KMS-11 (cell line): ENCODE measurements at regions not wholly inside any gene's neighbourhood (a gene's known extent, or its start where the extent isn't known, plus 50 kb on each side); places are given as distances from the start of the nearest gene placed in this dataset.

ENCODE experiments used
- H2AFZ ChIP-seq: fragments of 200-600 bp; sonication (generic); 2 replicates; pipeline ENCODE4 v1.6.1; 2016; ENCODE audit warnings: antibody characterized with exemption, mixed run types, low read depth
- H3K27ac ChIP-seq: fragments of 200-600 bp; sonication (generic); 2 replicates; pipeline ENCODE4 v1.6.1; 2016; ENCODE audit warnings: mild to moderate bottlenecking, mixed run types
- H3K27me3 ChIP-seq: fragments of 200-600 bp; sonication (generic); 2 replicates; pipeline ENCODE4 v1.6.1; 2017; ENCODE audit warnings: mild to moderate bottlenecking, low read depth, mixed run types, moderate library complexity; ENCODE audit not compliant: insufficient read depth
- H3K36me3 ChIP-seq: fragments of 200-600 bp; sonication (generic); 2 replicates; pipeline ENCODE4 v1.6.1; 2017; ENCODE audit warnings: mild to moderate bottlenecking, mixed run types; ENCODE audit not compliant: insufficient read depth
- H3K4me1 ChIP-seq: fragments of 200-600 bp; sonication (generic); 2 replicates; pipeline ENCODE4 v1.6.1; 2016; ENCODE audit warnings: mild to moderate bottlenecking, low read depth, mixed run types; ENCODE audit not compliant: poor library complexity, severe bottlenecking
- H3K4me2 ChIP-seq: fragments of 200-600 bp; sonication (generic); 2 replicates; pipeline ENCODE4 v1.7.0; 2016; ENCODE audit warnings: mild to moderate bottlenecking, mixed run types
- H3K4me3 ChIP-seq: fragments of 200-600 bp; sonication (generic); IDR thresholded peaks from 2 replicates; pipeline ENCODE4 v1.6.1; 2017; ENCODE audit warnings: low read depth, low read length, mixed read lengths; ENCODE audit not compliant: insufficient read depth
- H3K79me2 ChIP-seq: fragments of 200-600 bp; sonication (generic); 2 replicates; pipeline ENCODE4 v1.6.1; 2016; ENCODE audit warnings: low read depth, mixed run types; ENCODE audit not compliant: insufficient read depth
- H3K9ac ChIP-seq: fragments of 200-600 bp; sonication (generic); 2 replicates; pipeline ENCODE4 v1.6.1; 2016; ENCODE audit warnings: mild to moderate bottlenecking, mixed run types
- H4K20me1 ChIP-seq: fragments of 200-600 bp; sonication (generic); 2 replicates; pipeline ENCODE4 v1.6.1; 2016; ENCODE audit warnings: mild to moderate bottlenecking, mixed run types; ENCODE audit not compliant: insufficient read depth
- TF ChIP-seq, protein P1 (sequence below): fragments of 200-600 bp; sonication (generic); conservative IDR thresholded peaks from 2 replicates; pipeline ENCODE4 v1.6.1; 2017; ENCODE audit warnings: low read depth, mild to moderate bottlenecking, antibody characterized with exemption, low read length, moderate library complexity, mixed read lengths

DNA sequence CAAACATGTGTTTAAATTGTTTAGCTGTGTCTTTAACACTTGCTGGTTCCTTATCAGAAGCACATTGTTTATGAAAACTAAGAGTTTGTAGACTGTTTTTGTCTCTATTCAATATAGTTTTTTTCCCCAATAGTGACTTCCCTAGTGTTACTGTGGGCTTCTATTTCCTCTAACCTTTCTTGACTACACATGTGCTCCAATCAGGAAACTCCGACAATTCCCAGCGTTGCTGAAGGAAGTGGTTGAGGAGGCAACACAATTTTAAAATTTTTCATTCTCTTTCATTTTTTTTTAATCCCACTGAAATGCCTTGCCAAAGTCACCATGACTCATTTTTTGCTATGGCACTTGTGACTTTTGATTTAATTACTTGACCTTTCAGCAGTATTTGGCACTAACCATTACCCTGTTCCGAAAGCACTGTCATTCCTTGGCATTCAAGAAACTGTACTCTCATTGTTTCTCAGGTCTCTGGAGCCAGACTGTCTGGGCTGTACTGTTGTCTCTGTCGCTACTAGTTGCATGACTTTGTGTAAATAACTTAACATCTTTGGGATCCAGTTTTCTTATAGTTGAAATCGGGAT, 67.6 kb upstream of the FREM3 start:
- Histone ChIP-seq H3K4me1 (no peaks in the 10 kb centered on the region), H4K20me1 (no peaks in the 10 kb centered on the region), H3K36me3 (no peaks in the 10 kb centered on the region), H3K9ac (no peak overlapping the region), H3K4me2 (no peak overlapping the region), H3K27ac (no peak overlapping the region), H3K4me3 (no peak overlapping the region), H2AFZ (no peak overlapping the region), H3K79me2 (no peaks in the 10 kb centered on the region), H3K27me3 (no peaks in the 10 kb centered on the region)
- TF ChIP-seq, protein P1, sequence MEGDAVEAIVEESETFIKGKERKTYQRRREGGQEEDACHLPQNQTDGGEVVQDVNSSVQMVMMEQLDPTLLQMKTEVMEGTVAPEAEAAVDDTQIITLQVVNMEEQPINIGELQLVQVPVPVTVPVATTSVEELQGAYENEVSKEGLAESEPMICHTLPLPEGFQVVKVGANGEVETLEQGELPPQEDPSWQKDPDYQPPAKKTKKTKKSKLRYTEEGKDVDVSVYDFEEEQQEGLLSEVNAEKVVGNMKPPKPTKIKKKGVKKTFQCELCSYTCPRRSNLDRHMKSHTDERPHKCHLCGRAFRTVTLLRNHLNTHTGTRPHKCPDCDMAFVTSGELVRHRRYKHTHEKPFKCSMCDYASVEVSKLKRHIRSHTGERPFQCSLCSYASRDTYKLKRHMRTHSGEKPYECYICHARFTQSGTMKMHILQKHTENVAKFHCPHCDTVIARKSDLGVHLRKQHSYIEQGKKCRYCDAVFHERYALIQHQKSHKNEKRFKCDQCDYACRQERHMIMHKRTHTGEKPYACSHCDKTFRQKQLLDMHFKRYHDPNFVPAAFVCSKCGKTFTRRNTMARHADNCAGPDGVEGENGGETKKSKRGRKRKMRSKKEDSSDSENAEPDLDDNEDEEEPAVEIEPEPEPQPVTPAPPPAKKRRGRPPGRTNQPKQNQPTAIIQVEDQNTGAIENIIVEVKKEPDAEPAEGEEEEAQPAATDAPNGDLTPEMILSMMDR, result no peak

DNA sequence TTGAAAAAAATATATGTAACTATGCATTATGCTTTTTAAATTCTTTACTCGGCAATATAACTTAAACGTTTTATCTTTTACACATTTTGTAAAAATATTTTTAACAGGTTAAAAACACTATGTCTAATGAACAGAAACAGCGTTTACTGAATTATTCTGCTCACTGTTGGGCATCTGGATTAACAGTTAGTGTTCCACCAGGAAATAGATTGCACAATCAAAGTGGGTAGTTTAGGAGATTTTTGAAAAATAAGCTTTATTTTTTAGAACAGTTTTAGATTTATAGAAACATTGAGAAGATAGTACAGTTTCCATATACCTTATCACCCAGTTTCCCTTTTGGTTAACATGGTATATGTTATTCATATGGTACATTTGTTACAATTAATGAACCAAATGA, 63.1 kb upstream of the FREM3 start:
- H3K4me3 ChIP-seq, result no peak overlapping the region
- H3K79me2 ChIP-seq, result no peaks in the 10 kb centered on the region
- no peaks in the 10 kb centered on the region for H4K20me1 ChIP-seq
- H3K4me2 ChIP-seq, result no peak overlapping the region
- no peak overlapping the region for H3K9ac ChIP-seq
- H3K36me3 ChIP-seq, result no peaks in the 10 kb centered on the region
- no peak overlapping the region for H2AFZ ChIP-seq
- H3K27me3 ChIP-seq, result no peaks in the 10 kb centered on the region
- TF ChIP-seq, protein P1, result no peak
- no peaks in the 10 kb centered on the region for H3K4me1 ChIP-seq
- no peak overlapping the region for H3K27ac ChIP-seq

DNA sequence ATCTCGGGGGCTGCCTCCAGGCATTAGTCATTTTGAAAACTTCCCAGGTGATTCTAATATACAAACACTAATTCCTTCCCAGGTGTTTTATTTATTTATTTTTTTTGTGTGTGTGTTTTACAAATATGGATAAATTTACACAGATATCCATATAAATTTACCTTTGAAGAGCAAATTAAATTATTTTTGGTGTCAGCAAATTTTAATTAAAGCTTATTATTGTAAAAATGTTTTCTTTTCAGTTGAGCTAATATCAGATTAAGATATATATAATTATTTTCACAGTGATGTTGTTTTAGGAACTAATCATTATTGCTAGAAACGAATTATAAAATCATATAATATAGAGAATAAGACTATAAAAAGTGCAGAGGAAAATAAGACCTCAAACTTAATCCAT, 62.0 kb upstream of the FREM3 start:
- Histone ChIP-seq H3K36me3 (no peaks in the 10 kb centered on the region), H2AFZ (no peak overlapping the region), H3K27me3 (no peaks in the 10 kb centered on the region), H3K4me2 (no peak overlapping the region), H3K27ac (no peak overlapping the region), H4K20me1 (no peaks in the 10 kb centered on the region), H3K9ac (no peak overlapping the region), H3K4me1 (no peaks in the 10 kb centered on the region), H3K79me2 (no peaks in the 10 kb centered on the region), H3K4me3 (no peak overlapping the region)
- TF ChIP-seq, protein P1, result no peak
